TTC549 (cell line): ENCODE measurements at regions not wholly inside any gene's neighbourhood (a gene's known extent, or its start where the extent isn't known, plus 50 kb on each side); places are given as distances from the start of the nearest gene placed in this dataset.
A peak's percentile ranks its signal among the peaks of the same experiment; 100 is the strongest.

Source experiments
- FAIRE-seq: peaks from 2 replicates; lab custom pipeline; 2012; peaks lifted over from hg19 to GRCh38; lab: Jason Lieb, UNC

DNA sequence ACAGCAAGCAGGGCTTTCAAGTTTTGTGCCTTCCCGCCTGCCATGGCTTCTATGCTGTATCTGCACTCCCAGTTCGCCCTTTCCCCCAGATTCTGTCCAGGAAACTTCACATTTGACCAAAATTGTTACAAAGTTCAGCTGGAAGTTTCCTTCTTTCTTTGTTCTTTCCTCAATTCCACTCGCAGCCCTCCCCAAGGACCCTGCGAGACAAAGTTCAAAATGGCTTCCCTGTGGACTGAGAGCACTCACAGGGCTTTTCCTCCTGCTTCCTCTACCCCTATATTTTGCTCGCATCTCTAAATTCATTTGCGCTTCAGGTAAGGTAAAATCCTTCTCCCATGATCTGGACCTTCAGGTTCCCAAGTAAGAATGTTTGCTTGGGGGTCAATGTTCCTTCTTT is 1348.4 kb upstream of the B3GALT2 start:
- FAIRE-seq: no peak

DNA sequence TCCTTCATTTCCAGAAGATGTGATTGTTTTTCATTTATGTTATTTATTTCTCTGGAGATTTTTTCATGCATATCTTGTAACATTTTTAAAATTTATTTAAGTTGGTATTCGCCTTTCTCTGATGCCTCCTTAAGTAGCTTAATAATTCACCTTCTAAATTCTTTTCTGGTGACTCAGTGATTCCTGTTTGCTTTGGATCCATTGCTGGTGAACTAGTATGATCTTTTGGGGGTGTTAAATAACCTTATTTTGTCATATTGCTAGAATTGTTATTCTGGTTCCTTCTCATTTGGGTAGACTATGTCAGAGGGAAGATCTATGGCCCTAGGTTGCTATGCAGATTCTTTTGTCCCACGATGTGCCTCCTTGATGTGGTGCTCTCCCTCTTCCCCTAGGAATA is 1347.2 kb upstream of the B3GALT2 start:
- no peak for FAIRE-seq

- no peak for FAIRE-seq
Measured at GRCh38 chr1:194517567-194517966, 1331.2 kb upstream of the B3GALT2 start.

DNA sequence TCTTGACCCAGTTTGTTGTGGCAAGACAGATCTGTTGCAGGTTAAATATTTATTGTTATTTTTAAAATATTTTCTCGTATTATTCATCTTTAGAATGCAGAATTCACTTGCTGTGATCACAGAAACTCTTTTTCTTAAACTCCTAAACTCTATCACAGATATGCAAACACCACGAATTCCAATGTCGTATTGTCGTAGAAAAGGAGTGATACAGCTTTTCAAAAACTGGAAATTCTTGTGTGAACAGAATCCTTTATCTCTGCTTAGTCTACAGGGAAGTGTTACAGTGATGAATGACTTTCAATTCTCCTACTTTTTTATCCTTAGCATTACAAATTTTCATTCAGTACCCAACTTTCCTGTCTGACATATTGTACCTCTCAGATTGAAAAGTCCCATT is 1329.5 kb upstream of the B3GALT2 start:
- FAIRE-seq: no peak

DNA sequence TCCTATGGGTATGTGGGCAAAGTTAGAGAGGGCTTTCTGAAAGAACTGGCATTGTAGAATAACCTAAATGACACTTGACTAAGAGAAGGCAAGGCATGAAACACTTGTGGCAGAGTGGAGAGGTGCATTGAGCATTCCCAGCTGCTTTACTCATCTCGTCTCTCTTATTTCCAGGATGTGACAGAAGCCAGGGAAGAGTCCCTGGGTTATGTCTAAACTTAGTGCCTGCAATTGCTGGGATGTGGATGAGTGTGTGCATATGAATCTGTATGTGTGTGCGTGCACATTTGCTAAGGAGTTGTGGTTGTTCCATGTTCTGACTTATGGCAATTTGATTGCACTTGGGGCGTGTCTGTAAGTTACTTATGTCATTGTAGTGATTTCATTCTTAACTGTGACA is 1326.5 kb upstream of the B3GALT2 start:
- FAIRE-seq: no peak

DNA sequence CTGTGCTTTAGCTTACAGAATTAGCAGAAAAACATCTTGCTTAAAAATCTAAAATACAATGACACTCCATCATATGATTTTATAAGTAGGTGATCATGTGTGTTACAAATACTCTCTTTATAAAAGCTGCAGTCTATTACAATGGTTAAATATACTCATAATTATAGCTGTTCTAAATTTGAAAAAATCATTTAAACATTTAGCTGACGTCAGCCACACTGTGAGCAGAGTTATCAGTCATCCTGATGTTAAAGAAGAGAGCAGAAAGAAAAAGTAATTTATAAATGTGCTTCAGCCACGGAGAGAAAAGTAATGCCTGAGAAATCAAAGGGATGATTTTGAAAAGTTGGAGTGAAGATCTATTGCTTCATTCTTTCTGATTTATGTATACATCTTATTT is 1325.9 kb upstream of the B3GALT2 start:
- FAIRE-seq: no peak

- FAIRE-seq: no peak
Measured at GRCh38 chr1:194503209-194503608, 1316.8 kb upstream of the B3GALT2 start.

GRCh38 chr1:194495434-194495833 is 1309.0 kb upstream of the B3GALT2 start:
- no peak for FAIRE-seq

GRCh38 chr1:194487172-194487571 is 1300.8 kb upstream of the B3GALT2 start:
- no peak for FAIRE-seq

- FAIRE-seq: no peak
Measured at GRCh38 chr1:194485432-194485831, 1299.0 kb upstream of the B3GALT2 start.

DNA sequence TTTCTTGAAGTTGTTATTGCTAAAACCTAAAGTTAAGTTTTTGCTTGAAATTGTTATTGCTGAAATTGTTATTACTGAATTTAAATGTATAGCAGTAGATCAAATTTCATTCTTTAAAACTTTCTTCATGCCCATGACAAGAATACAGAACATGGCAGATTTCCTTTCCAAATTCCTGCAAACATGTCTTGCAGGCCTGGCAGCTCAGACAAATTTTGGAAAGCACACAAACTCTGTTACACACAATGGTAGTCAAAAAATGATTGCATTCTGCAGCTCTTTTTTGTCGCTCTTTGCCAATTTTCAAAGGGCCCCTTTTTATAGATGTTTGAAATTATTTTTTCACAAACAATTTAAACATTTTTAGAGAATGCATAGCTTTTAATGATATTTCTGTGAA is 1292.3 kb upstream of the B3GALT2 start:
- no peak for FAIRE-seq

DNA sequence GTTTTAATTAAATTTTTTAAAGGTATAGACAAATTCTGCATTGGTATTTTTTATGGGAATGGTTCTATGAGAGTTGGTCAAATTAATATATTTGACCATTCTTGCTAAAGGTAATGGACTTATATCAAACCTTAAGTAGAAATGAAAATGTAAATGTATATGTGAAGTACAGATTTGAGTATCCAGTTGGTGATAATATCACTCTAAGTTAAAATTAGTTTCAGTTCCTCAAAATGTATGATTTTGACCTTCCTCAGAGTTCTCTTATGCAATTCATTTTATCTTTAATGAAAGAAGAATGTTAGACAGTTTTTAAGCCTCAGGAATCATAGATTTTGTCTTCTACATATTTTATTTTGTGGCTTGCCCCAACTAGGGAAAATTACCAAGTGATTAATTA is 1291.5 kb upstream of the B3GALT2 start:
- peak; percentile 3 for FAIRE-seq

DNA sequence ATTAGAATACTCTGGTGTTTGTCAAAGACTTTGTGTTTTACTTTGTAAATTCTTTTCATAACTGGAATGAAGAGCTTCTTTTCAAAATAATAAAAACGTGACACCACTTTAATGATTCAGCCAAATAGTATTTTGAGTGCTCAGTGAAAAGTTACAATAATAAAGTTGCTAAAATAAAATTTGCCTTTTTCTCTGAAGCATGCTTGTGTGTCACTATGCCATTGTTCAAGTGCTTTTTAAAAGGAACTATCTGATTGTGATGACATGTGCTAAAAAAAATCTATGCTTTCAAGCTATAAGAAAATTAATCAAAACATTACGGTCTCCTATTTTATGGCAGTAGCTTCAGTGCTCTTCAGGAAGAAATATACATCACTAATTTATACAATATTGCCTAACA is 1290.5 kb upstream of the B3GALT2 start:
- no peak for FAIRE-seq

GRCh38 chr1:194476351-194476750 is 1289.9 kb upstream of the B3GALT2 start:
- no peak for FAIRE-seq

GRCh38 chr1:194474701-194475100 is 1288.3 kb upstream of the B3GALT2 start:
- no peak for FAIRE-seq

DNA sequence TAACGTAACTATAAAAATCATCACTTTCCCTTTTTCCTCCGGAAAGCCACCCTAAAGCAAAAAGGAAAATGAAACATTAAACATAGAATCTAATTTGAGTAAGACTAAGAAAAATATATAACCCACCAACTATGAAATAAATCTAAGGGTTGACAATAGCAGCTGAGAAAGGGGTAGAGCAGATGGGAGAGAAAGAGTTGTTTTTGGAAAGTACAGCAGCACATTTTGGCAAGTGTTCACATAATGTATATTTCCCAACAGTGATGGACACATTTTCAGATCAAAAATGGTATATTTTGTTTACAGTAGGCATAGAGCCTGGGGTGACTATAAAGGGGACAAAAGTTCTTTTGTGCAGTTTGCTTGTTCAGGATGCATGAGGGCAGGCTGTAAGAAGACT is 1287.4 kb upstream of the B3GALT2 start:
- no peak for FAIRE-seq

- no peak for FAIRE-seq
Measured at GRCh38 chr1:194469282-194469681, 1282.9 kb upstream of the B3GALT2 start.

DNA sequence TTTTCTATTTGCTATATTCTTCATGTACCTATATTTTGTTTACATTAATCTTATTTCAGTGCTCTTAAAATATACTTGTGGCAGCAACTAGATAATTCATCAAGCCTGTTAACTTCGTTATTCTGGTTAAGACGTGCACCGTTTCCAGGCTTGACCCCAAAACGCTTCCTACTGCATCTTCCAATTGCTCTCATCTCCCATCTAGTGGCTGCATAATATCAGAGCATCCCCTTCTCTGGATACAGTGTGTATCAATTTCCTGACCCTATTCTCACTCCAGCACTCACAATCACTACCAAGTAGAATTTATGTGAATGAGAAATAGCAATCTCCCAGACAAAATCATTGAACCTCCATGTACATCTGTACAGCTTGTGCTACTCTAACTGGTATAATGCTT is 1280.3 kb upstream of the B3GALT2 start:
- FAIRE-seq: no peak

DNA sequence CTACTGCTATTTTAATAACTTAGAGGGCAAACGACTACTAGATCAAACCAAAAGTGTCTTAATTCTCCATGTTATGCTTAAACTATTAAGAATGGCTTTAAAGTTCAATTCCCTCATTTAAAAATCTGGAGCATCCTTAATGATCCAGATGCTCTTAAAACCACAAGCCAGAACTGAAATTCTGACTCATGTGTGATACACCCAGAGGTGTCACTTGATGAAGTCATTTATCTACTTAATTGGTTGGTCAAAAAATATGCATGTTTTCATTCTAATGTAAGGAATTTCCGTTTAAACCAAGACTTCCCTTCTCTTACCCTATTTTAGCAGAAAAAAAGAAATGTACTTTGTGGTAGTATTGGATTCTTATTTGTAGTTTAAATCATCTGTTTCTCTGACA is 1261.2 kb upstream of the B3GALT2 start:
- FAIRE-seq: no peak

GRCh38 chr1:194445244-194445643 is 1258.8 kb upstream of the B3GALT2 start:
- no peak for FAIRE-seq

- FAIRE-seq: no peak
Measured at GRCh38 chr1:194442901-194443575, 1256.6 kb upstream of the B3GALT2 start.

- FAIRE-seq: no peak
Measured at GRCh38 chr1:194437135-194437534, 1250.7 kb upstream of the B3GALT2 start.

- FAIRE-seq: no peak
Measured at GRCh38 chr1:194431121-194431520, 1244.7 kb upstream of the B3GALT2 start.

DNA sequence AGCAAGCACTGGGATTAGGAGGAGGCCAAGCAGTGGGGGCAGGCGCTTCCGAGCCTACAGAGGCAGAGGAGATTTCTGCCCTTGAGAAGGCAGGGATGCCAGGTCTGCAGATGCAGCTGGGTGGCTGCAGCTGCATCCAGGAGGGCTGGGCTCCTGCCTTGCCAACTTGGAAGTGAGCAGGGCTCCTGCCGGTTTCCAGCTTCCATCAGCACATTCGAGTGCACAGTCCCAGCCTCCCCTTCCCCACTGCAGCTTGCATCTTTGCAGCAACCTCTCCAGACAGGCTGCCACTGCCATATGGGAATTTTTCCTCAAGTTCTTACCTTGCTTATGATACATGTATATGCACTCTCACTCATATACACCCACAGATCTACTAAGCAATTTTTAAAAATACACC is 1234.3 kb upstream of the B3GALT2 start:
- no peak for FAIRE-seq

GRCh38 chr1:194419721-194420120 is 1233.3 kb upstream of the B3GALT2 start:
- FAIRE-seq: no peak
